ENCODE measurements at regions not wholly inside any gene's neighbourhood (a gene's known extent, or its start where the extent isn't known, plus 50 kb on each side); places are given as distances from the start of the nearest gene placed in this dataset.

- FAIRE-seq (no peak), DNase-seq (ENCODE audit: low spot score) (no peak)
These were observed 50.4 kb downstream of the RUSC2 start for GRCh38 chr9:35540315-35540714.

- DNase-seq (ENCODE audit: low spot score) (no peak), FAIRE-seq (no peak)
These were observed 56.9 kb downstream of the RUSC2 start for GRCh38 chr9:35546853-35547252.

- DNase-seq (ENCODE audit: low spot score), result no peak
- no peak for FAIRE-seq
These were observed 57.1 kb upstream of the TESK1 start for GRCh38 chr9:35547889-35548418.

- no peak for DNase-seq (ENCODE audit: low spot score)
- FAIRE-seq, result no peak
These were observed 56.5 kb upstream of the TESK1 start for GRCh38 chr9:35548571-35548970.

DNA sequence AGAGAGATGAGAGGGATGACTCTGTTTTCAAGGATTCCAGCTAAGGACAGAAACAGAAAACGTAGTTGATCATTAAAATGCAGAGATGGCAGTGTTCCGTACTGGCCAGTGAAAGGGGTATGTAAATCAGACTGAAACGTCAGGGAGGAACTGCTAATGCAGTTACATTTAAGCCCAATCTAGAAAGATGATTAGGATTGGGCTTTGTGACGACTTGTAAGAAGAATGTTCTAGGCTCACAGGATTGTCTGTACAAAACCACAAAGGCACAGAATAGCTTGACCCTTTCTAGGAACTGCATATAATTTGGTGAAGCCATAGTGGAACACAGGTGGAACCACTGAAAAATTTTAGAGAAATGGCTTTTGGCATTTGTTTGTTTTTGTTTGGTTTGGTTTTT lies 55.6 kb upstream of the TESK1 start:
- no peak for DNase-seq (ENCODE audit: low spot score)
- FAIRE-seq, result no peak

GRCh38 chr9:35552376-35552775 lies 52.7 kb upstream of the TESK1 start:
- FAIRE-seq (no peak), DNase-seq (ENCODE audit: low spot score) (no peak)

DNA sequence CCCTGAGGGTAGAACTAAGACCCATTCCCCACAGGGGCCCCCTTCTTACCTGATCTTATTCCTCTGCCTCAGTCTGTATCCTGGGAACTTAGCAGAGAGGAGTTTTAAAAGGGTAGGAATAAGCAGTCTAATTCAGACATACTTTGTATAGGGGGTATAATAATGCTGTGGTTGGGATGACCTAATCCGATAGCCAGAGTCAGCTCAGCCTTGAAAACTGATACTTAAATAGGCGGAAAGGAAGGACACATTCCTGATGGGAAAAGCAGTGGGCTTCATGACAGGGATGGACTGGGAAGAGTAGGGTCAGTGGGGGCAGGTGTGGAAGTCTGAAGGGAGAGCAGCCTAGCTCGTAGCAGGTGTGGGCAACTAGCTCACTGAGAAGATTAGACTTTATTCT lies 52.2 kb upstream of the TESK1 start:
- FAIRE-seq (no peak), DNase-seq (ENCODE audit: low spot score) (no peak)

DNA sequence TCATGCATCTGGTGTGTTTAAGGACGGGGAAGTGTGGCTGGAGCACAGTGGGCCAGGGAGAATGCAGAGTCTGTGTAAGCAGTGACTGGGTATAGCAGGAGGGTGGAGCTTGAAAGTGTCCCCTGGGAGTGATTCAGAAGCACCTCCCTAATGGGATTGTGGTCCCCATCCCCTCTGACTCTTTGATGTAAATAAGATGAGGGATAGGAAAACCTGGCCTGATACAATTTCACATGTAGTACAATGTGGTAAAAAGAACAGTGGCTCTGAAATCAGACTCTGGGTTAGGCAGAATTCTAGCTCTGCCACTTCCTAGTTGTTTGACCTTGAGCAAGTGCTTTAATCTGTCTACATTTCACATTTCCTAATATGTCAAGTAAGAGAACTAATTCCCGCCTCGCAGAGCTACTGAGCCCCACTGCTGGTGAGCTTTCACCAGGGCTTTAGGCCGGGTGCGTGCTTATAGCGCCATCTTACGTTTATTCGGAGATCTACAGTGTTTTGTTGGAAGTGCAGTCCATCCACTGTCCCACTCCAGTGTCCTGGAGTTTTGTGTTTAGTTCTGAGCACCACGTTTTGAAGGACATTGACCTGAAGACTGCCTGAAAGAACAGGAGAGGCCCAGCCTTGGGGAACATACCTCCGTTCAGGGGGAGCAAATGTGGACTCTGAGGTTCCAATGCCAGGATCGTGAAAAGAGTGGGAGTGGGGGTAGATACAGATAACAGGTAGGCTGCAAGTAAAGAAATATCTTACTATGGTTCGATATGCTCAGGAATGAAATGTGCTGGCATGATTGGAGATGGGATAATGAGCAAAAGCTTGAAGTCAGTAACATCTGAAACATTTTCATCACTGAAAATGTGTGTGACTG lies 51.2 kb upstream of the TESK1 start:
- FAIRE-seq (no peak), DNase-seq (ENCODE audit: low spot score) (peak; percentile 73)

GRCh38 chr9:35555246-35555701 lies 49.8 kb upstream of the TESK1 start:
- no peak for DNase-seq (ENCODE audit: low spot score)
- no peak for FAIRE-seq
